PC-3 (cell line): ENCODE measurements at regions not wholly inside any gene's neighbourhood (a gene's known extent, or its start where the extent isn't known, plus 50 kb on each side); places are given as distances from the start of the nearest gene placed in this dataset.
"Not testable (repeated sequence)": the region's sequence is repeated elsewhere in the genome, so short reads cannot be mapped to it uniquely, and the experiment has no call there.

Experiments used
- ATAC-seq: fragments of 200-7000 bp; cut with Tn5 transposase; 2 replicates; pipeline ENCODE4 v1.9.1; 2020; ENCODE audit warnings: mild to moderate bottlenecking, moderate library complexity
- BruUV-seq: library from RNA; stranded (reverse); fragments of 400-500 nt; replicated peaks from 2 replicates; lab custom pipeline; 2021; lab: Mats Ljungman, UMichigan
- CTCF ChIA-PET: fragments of 300-600 bp; sonication (Branson Sonifier 250); formaldehyde crosslinking; loops from one replicate; lab custom pipeline; 2022; ENCODE audit warnings: antibody characterized with exemption; lab: Charles Lee
- POLR2A ChIA-PET: fragments of 300-600 bp; sonication (Branson Sonifier 250); formaldehyde crosslinking; loops from one replicate; lab custom pipeline; 2022; ENCODE audit warnings: antibody characterized with exemption; ENCODE audit not compliant: unreplicated experiment; lab: Charles Lee
- DNase-seq: peaks from one replicate; pipeline ENCODE4 v3.0.0-alpha.2; 2015
- H2AFZ ChIP-seq: fragments of 300-600 bp; sonication (generic); 2 replicates; pipeline ENCODE4 v1.6.0; 2016; ENCODE audit warnings: antibody characterized with exemption, low read length
- H3F3A ChIP-seq: fragments of 300-600 bp; sonication (generic); one replicate; pipeline ENCODE4 v1.6.0; 2017; ENCODE audit warnings: antibody characterized with exemption, low read length, control low read depth, mild to moderate bottlenecking; ENCODE audit not compliant: unreplicated experiment
- H3K27ac ChIP-seq: fragments of 300-600 bp; sonication (generic); 2 replicates; pipeline ENCODE4 v1.5.1; 2016; ENCODE audit warnings: mild to moderate bottlenecking, low read length
- H3K27me3 ChIP-seq: fragments of 300-600 bp; sonication (generic); 2 replicates; pipeline ENCODE4 v1.6.1; 2016; ENCODE audit warnings: low read length, mixed read lengths
- H3K36me3 ChIP-seq: fragments of 300-600 bp; sonication (generic); 2 replicates; pipeline ENCODE4 v1.6.1; 2016; ENCODE audit warnings: low read depth, mixed run types, low read length, mixed read lengths
- H3K4me1 ChIP-seq: fragments of 300-600 bp; sonication (generic); 2 replicates; pipeline ENCODE4 v1.5.1; 2016; ENCODE audit warnings: low read length; ENCODE audit not compliant: insufficient read depth
- H3K4me2 ChIP-seq: fragments of 300-600 bp; sonication (generic); 2 replicates; pipeline ENCODE4 v1.6.0; 2016; ENCODE audit warnings: low read length
- H3K4me3 ChIP-seq: fragments of 300-600 bp; sonication (generic); 2 replicates; pipeline ENCODE4 v1.5.1; 2016; ENCODE audit warnings: mild to moderate bottlenecking, low read length, mixed read lengths
- H3K79me2 ChIP-seq: fragments of 300-600 bp; sonication (generic); 2 replicates; pipeline ENCODE4 v1.6.1; 2017; ENCODE audit warnings: low read length, mixed read lengths
- H3K9ac ChIP-seq: fragments of 300-600 bp; sonication (generic); 2 replicates; pipeline ENCODE4 v1.6.0; 2016; ENCODE audit warnings: mild to moderate bottlenecking, low read length
- H3K9me2 ChIP-seq: fragments of 300-600 bp; sonication (generic); replicated peaks from 2 replicates; pipeline ENCODE4 v1.6.1; 2016; ENCODE audit warnings: mixed run types, low read length, mixed read lengths
- H3K9me3 ChIP-seq: fragments of 300-600 bp; sonication (generic); 2 replicates; pipeline ENCODE4 v1.6.1; 2016; ENCODE audit warnings: low read length, mixed read lengths
- H4K20me1 ChIP-seq: fragments of 300-600 bp; sonication (generic); 2 replicates; pipeline ENCODE4 v1.6.1; 2016; ENCODE audit warnings: low read length, mixed read lengths
- EZH2 ChIP-seq: fragments of 300-600 bp; sonication (generic); IDR thresholded peaks from one replicate; pipeline ENCODE4 v1.6.1; 2017; ENCODE audit warnings: antibody characterized with exemption, mild to moderate bottlenecking, low read length; ENCODE audit not compliant: unreplicated experiment
- EZH2phosphoT487 ChIP-seq: fragments of 300-600 bp; sonication (generic); IDR thresholded peaks from 2 replicates; pipeline ENCODE4 v1.6.1; 2018; ENCODE audit warnings: mild to moderate bottlenecking, antibody characterized with exemption, low read length, borderline replicate concordance
- intact Hi-C: fragments of 100-400 bp; cut with micrococcal nuclease; formaldehyde crosslinking; loops from 2 replicates; pipeline ENCODE4 v1.9.0; 2023
- TF ChIP-seq, protein P1 (sequence below): fragments of 300-600 bp; sonication (generic); conservative IDR thresholded peaks from 2 replicates; pipeline ENCODE4 v1.5.1; 2017; ENCODE audit warnings: antibody characterized with exemption, low read depth, mild to moderate bottlenecking, low read length

DNA sequence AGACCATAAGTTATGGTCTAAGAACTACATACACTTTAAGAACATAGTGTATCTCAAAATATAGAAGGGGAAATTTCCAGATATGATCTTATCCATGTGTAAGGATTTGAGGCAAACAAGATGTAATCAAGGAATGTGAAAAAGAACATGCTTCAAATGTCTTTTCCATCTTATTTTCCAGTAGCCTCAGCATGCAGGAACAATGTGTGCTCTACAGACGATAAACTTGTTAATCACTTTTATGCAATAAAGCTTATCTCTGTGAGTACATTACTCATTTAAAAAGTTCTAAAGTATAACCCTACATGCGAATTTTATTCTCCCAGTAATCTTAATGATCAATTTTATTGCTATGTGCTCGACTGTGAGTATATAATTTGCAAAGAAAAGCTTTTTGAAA, 185.2 kb downstream of the ALDH8A1 start:
- no peaks in the 10 kb centered on the region for H3K9me3 ChIP-seq
- H3K27me3 ChIP-seq = 0 out of 2 replicates have a peak, but pooled peaks cover 4% of the 10 kb centered on the region
- intact Hi-C loops = no loop called here
- ATAC-seq = no peak
- no peak overlapping the region for H3K4me2 ChIP-seq
- ChIA-PET CTCF (no interaction called here), POLR2A (no interaction called here)
- no peak for TF ChIP-seq EZH2
- no peak for TF ChIP-seq EZH2phosphoT487
- TF ChIP-seq, protein P1, sequence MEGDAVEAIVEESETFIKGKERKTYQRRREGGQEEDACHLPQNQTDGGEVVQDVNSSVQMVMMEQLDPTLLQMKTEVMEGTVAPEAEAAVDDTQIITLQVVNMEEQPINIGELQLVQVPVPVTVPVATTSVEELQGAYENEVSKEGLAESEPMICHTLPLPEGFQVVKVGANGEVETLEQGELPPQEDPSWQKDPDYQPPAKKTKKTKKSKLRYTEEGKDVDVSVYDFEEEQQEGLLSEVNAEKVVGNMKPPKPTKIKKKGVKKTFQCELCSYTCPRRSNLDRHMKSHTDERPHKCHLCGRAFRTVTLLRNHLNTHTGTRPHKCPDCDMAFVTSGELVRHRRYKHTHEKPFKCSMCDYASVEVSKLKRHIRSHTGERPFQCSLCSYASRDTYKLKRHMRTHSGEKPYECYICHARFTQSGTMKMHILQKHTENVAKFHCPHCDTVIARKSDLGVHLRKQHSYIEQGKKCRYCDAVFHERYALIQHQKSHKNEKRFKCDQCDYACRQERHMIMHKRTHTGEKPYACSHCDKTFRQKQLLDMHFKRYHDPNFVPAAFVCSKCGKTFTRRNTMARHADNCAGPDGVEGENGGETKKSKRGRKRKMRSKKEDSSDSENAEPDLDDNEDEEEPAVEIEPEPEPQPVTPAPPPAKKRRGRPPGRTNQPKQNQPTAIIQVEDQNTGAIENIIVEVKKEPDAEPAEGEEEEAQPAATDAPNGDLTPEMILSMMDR = no peak
- H2AFZ ChIP-seq = no peak overlapping the region
- no TSS peak for BruUV-seq
- no peak overlapping the region for H3K27ac ChIP-seq
- no peak overlapping the region for H3K4me3 ChIP-seq
- H3F3A ChIP-seq = no peaks in the 10 kb centered on the region
- no peaks in the 10 kb centered on the region for H3K36me3 ChIP-seq
- H3K9ac ChIP-seq = no peak overlapping the region
- H3K79me2 ChIP-seq = no peaks in the 10 kb centered on the region
- no peaks in the 10 kb centered on the region for H3K4me1 ChIP-seq
- H3K9me2 ChIP-seq = no peaks in the 10 kb centered on the region
- no peaks in the 10 kb centered on the region for H4K20me1 ChIP-seq
- DNase-seq = no peak

DNA sequence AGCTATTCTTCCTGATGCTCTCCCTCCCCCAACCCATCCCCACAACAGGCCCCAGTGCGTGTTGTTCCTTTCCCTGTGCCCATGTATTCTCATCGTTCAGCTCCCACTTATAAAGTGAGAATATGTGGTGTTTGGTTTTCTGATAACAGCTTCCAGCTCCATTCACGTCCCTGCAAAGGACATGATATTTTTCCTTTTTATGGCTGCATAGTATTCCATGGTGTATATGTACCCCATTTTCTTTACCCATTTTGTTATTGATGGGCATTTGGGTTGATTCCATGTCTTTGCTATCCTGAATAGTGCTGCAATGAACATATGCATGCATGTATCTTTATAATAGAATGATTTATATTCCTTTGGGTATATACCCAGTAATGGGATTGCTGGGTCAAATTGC, 186.3 kb downstream of the ALDH8A1 start:
- H3K27ac ChIP-seq, ATAC-seq, H3K4me3 ChIP-seq, H3K79me2 ChIP-seq, H3F3A ChIP-seq, intact Hi-C loops, H2AFZ ChIP-seq, POLR2A ChIA-PET, H3K9me2 ChIP-seq, H3K36me3 ChIP-seq, H4K20me1 ChIP-seq, CTCF ChIA-PET, H3K4me2 ChIP-seq, DNase-seq, H3K9ac ChIP-seq, H3K9me3 ChIP-seq, BruUV-seq, H3K4me1 ChIP-seq, H3K27me3 ChIP-seq: not testable (repeated sequence)

GRCh38 chr6:134758621-134759020, 191.3 kb downstream of the ALDH8A1 start:
- ATAC-seq (no peak), DNase-seq (no peak)
- Histone ChIP-seq H4K20me1 (no peaks in the 10 kb centered on the region), H2AFZ (no peak overlapping the region), H3K9me2 (no peaks in the 10 kb centered on the region), H3K36me3 (no peaks in the 10 kb centered on the region), H3K4me1 (peaks cover 12% of the 10 kb centered on the region), H3K4me2 (no peak overlapping the region), H3K4me3 (no peak overlapping the region), H3K79me2 (no peaks in the 10 kb centered on the region), H3K9me3 (no peaks in the 10 kb centered on the region), H3K27me3 (no peaks in the 10 kb centered on the region), H3K27ac (no peak overlapping the region), H3K9ac (no peak overlapping the region), H3F3A (no peaks in the 10 kb centered on the region)
- TF ChIP-seq EZH2phosphoT487 = no peak
- TF ChIP-seq EZH2 = no peak
- TF ChIP-seq, protein P1 = no peak
- BruUV-seq = no TSS peak
- CTCF ChIA-PET = no interaction called here
- POLR2A ChIA-PET = no interaction called here
- intact Hi-C loops = no loop called here
